HAP-1 (cell line): ENCODE measurements at regions not wholly inside any gene's neighbourhood (a gene's known extent, or its start where the extent isn't known, plus 50 kb on each side); places are given as distances from the start of the nearest gene placed in this dataset.

Experiments used
- DNase-seq, 2 experiments: peaks; one replicate each; pipeline ENCODE4 v3.0.0-alpha.2; 2016 to 2020; ENCODE audit warnings: low spot score in 2 of 2
- H3K27me3 ChIP-seq: fragments of 250-450 bp; sonication (Bioruptor Pico); 2 replicates; pipeline ENCODE4 v1.5.1; 2020; ENCODE audit warnings: low read depth, mild to moderate bottlenecking, moderate library complexity
- H3K36me3 ChIP-seq: fragments of 250-450 bp; sonication (Bioruptor Pico); replicated peaks from 2 replicates; pipeline ENCODE4 v1.5.1; 2020; ENCODE audit warnings: mild to moderate bottlenecking
- H3K4me1 ChIP-seq: fragments of 250-450 bp; sonication (Bioruptor Pico); 2 replicates; pipeline ENCODE4 v1.5.1; 2020; ENCODE audit warnings: mild to moderate bottlenecking
- H3K4me3 ChIP-seq: fragments of 250-450 bp; sonication (Bioruptor Pico); 2 replicates; pipeline ENCODE4 v1.5.1; 2020; ENCODE audit warnings: mild to moderate bottlenecking, moderate library complexity
- H3K9me3 ChIP-seq: fragments of 250-450 bp; sonication (Bioruptor Pico); 2 replicates; pipeline ENCODE4 v1.5.1; 2020; ENCODE audit warnings: mild to moderate bottlenecking, moderate library complexity
- in situ Hi-C: fragments of 300-500 bp; cut with MboI; formaldehyde crosslinking; loops from 3 replicates; pipeline ENCODE4 v1.14.3; 2020; ENCODE audit warnings: low sequenced_read_pairs, inconsistent platforms, mixed read lengths

GRCh38 chr12:91922139-91922538, 223.5 kb downstream of the BTG1 start:
- in situ Hi-C loops, result no loop called here
- H3K4me1 ChIP-seq, result no peaks in the 10 kb centered on the region
- no peaks in the 10 kb centered on the region for H3K9me3 ChIP-seq
- DNase-seq, result no peak
- no peak overlapping the region for H3K4me3 ChIP-seq
- H3K36me3 ChIP-seq, result no peaks in the 10 kb centered on the region
- H3K27me3 ChIP-seq, result no peaks in the 10 kb centered on the region

GRCh38 chr12:91921555-91921954, 224.1 kb downstream of the BTG1 start:
- Histone ChIP-seq H3K27me3 (no peaks in the 10 kb centered on the region), H3K4me1 (no peaks in the 10 kb centered on the region), H3K4me3 (no peak overlapping the region), H3K36me3 (no peaks in the 10 kb centered on the region), H3K9me3 (no peaks in the 10 kb centered on the region)
- in situ Hi-C loops, result no loop called here
- no peak for DNase-seq

GRCh38 chr12:91920741-91921140, 224.9 kb downstream of the BTG1 start:
- Histone ChIP-seq H3K27me3 (no peaks in the 10 kb centered on the region), H3K4me1 (no peaks in the 10 kb centered on the region), H3K9me3 (no peaks in the 10 kb centered on the region), H3K36me3 (no peaks in the 10 kb centered on the region), H3K4me3 (no peak overlapping the region)
- in situ Hi-C loops, result no loop called here
- no peak for DNase-seq

DNA sequence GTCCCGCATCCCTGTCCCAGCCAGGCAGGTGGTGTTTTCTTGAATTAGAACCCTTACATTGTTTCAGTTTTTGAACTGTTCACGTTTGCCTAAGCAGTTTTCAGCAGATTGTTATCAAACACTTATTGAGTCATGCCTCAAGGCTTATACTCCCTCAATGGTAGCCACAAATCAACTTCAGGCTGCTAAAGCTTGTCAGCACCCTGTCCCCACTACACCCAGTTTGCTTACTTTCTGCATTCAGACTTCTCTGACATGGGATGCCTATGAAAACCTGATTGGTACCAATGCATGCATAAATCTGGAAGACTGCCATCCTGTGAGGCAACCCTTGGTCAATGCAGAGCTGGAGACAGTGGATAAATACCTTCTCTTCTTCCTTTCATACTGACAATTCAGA, 225.4 kb downstream of the BTG1 start:
- Histone ChIP-seq H3K36me3 (no peaks in the 10 kb centered on the region), H3K4me1 (no peaks in the 10 kb centered on the region), H3K9me3 (no peaks in the 10 kb centered on the region), H3K27me3 (no peaks in the 10 kb centered on the region), H3K4me3 (no peak overlapping the region)
- no peak for DNase-seq
- in situ Hi-C loops, result no loop called here

GRCh38 chr12:91918431-91918830, 227.2 kb downstream of the BTG1 start:
- Histone ChIP-seq H3K36me3 (no peaks in the 10 kb centered on the region), H3K4me1 (peaks cover 8% of the 10 kb centered on the region), H3K27me3 (no peaks in the 10 kb centered on the region), H3K4me3 (no peak overlapping the region), H3K9me3 (no peaks in the 10 kb centered on the region)
- DNase-seq, result no peak
- in situ Hi-C loops, result no loop called here

DNA sequence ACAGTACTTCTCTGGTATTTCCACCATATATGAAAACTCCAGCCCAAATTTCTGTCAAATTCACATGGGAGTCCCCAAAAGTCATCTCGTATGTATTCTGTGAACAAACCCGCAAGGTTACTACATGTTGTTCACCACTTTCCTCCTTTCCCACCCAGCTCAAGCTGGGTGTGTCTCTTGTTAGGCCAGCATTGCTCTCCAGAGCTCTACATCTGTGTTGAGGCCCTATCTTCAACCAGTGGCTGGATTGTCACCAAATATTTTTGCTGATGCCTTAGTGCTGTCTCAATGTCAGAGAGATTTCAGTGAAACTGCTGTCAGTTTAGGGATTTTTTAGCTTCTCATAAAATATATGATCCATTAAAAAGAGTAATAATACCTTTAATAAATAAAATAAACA, 230.9 kb downstream of the BTG1 start:
- Histone ChIP-seq H3K4me1 (peaks cover 8% of the 10 kb centered on the region), H3K36me3 (no peaks in the 10 kb centered on the region), H3K27me3 (no peaks in the 10 kb centered on the region), H3K9me3 (no peaks in the 10 kb centered on the region), H3K4me3 (no peak overlapping the region)
- in situ Hi-C loops, result no loop called here
- no peak for DNase-seq

DNA sequence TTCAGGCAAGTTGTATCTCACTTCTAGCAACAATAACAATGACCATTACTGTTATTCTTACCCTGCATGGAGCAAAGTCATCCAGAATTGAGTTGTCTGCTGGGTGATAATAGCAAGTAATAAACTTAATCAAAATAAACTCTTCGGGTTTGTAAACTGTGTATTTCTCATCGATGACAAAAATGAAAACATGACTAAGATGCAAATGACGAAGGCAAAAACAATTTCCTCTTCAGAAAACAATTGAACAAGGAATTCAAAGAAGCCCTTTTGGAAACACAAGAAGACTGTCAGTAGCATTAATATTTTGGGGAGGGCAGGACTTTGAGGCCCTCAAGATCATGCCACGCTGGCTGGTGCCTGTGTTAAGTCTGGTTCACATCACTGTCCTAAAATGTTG, 232.0 kb downstream of the BTG1 start:
- Histone ChIP-seq H3K27me3 (no peaks in the 10 kb centered on the region), H3K36me3 (no peaks in the 10 kb centered on the region), H3K9me3 (no peaks in the 10 kb centered on the region), H3K4me3 (no peak overlapping the region), H3K4me1 (peaks cover 8% of the 10 kb centered on the region)
- in situ Hi-C loops, result no loop called here
- DNase-seq, result no peak

DNA sequence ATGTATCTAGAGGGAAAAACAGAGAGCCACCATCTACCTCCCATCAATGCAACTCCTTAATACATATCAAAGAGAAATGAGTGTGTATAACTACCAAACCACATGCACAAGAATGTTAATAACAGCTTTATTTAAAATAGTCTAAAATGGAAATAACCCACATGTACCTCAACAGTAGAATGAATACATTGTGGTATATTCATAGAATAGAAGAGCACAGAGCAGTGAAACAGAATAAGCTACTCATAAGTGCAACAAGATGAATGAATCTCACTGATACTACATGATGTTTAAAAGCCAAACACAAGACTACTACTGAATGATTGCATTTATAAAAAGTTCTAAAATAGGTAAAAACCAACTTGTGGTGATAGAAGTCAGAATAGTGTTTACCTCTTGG, 232.5 kb downstream of the BTG1 start:
- no peak for DNase-seq
- Histone ChIP-seq H3K9me3 (no peaks in the 10 kb centered on the region), H3K36me3 (no peaks in the 10 kb centered on the region), H3K4me3 (no peak overlapping the region), H3K27me3 (no peaks in the 10 kb centered on the region), H3K4me1 (peaks cover 8% of the 10 kb centered on the region)
- in situ Hi-C loops, result no loop called here

DNA sequence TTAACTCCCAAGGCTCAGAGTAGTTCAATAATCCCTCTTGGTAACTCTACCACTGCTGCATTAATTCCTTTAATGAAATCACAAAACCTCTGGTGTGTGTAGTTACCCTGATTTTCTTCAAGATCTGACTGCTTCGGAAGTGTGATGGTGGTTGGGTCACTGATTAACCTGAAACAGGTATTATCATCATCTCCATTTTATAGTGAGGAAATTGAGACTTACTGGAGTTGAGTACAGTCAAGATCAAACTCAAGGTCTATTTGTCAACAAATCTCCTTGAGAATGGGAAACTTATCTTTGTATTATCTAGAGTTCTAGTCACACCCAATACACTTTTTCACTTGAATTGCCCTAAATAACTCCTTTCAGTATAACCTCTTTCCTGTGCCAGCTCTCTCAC, 233.5 kb downstream of the BTG1 start:
- H3K27me3 ChIP-seq, result no peaks in the 10 kb centered on the region
- in situ Hi-C loops, result no loop called here

DNA sequence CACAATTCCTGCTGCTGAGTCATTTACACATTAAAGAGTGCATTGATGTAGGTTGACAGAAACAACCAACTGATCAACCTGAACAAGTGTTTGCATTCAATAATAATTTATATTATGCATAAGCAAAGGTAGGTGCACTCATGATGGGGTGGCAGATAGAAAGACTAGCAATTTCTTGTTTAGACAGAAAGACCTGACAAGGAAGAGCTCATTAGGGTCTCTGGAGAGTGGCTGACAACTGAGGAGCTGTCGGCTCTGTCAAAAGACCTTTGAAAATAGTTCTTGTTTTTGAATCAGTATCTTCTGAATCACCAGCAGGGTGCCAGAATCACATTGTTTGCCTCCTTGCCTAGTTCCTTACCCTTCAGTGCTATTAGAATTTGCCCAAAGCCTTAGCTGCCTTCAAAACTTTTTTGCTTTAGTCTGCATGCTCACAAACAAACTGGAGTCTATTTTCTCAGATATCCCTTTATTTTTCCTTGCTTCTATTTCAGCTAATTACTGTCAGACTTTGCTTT, 234.7 kb downstream of the BTG1 start:
- in situ Hi-C loops, result no loop called here
- H3K27me3 ChIP-seq, result no peaks in the 10 kb centered on the region
- H3K4me1 ChIP-seq, result peaks cover 8% of the 10 kb centered on the region
- H3K4me3 ChIP-seq, result no peak overlapping the region
- no peak for DNase-seq
- H3K9me3 ChIP-seq, result no peaks in the 10 kb centered on the region
- no peaks in the 10 kb centered on the region for H3K36me3 ChIP-seq

More for the DNA sequence above, 233.5 kb downstream of the BTG1 start:
- Histone ChIP-seq H3K4me1 (peaks cover 8% of the 10 kb centered on the region), H3K4me3 (no peak overlapping the region), H3K9me3 (no peaks in the 10 kb centered on the region), H3K36me3 (no peaks in the 10 kb centered on the region)
- no peak for DNase-seq

DNA sequence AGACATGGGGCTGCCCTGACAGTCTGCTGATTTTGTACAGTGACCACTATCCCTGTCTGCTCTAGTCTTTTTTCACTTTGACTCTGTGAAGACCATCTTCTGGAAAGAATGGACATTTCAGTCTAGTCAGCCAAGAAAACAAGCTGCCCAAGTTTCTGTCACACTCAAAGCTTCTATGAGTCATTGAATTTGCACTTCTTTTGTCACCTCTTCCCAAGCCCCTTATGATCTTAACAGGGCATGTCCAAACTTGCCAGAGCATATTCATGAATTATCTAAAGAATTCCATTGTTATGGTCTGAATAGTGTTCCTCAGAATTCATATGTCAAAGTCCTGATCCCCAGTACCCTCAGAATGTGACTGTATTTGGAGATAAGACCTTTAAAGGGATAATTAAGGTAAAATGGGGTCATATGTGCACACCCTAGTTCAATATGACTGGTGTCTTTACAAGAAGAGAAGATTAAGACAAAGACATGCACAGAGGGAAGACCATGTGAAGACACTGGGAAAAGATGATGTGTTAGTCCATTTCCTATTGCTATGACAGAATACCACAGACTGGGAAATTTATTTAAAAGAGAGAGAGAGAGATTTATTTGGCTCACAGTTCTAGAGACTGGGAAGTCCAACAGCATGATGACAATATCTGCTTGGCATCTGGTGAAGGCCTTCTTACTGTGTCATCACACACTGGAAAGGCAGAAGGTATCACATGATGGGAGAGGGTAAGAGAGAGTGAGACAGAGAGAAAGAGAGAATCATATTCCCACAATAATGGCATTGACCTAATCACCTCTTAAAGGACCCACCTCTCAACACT, 242.6 kb downstream of the BTG1 start:
- peak; percentile 36 to 80 for DNase-seq
- Histone ChIP-seq H3K9me3 (no peaks in the 10 kb centered on the region), H3K36me3 (no peaks in the 10 kb centered on the region), H3K4me1 (peaks cover 10% of the 10 kb centered on the region), H3K4me3 (no peak overlapping the region), H3K27me3 (no peaks in the 10 kb centered on the region)
- in situ Hi-C loops, result no loop called here

GRCh38 chr12:91901381-91902074, 244.1 kb downstream of the BTG1 start:
- Histone ChIP-seq H3K4me1 (peaks cover 10% of the 10 kb centered on the region), H3K27me3 (no peaks in the 10 kb centered on the region), H3K36me3 (no peaks in the 10 kb centered on the region), H3K9me3 (no peaks in the 10 kb centered on the region), H3K4me3 (no peak overlapping the region)
- no peak for DNase-seq
- in situ Hi-C loops, result no loop called here

DNA sequence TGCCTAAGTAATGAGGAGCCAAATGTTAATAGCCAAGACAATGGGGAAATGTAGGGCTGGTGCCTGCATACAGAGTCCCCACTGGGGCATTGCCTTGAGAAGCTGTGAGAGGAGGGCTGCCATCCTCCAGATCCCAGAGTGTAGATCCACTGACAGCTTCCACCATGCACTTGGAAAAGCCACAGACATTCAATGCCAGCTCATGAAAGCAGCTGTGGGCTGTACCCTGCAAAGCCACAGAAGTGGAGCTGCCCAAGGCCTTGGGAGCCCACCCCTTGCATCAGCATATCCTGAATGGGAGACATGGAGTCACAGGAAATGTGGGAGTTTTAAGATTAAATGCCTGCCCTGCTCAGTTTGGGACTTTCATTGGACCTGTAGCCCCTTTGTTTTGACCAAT, 244.7 kb downstream of the BTG1 start:
- Histone ChIP-seq H3K9me3 (no peaks in the 10 kb centered on the region), H3K27me3 (no peaks in the 10 kb centered on the region), H3K36me3 (no peaks in the 10 kb centered on the region), H3K4me3 (no peak overlapping the region), H3K4me1 (peaks cover 10% of the 10 kb centered on the region)
- in situ Hi-C loops, result no loop called here
- no peak for DNase-seq

DNA sequence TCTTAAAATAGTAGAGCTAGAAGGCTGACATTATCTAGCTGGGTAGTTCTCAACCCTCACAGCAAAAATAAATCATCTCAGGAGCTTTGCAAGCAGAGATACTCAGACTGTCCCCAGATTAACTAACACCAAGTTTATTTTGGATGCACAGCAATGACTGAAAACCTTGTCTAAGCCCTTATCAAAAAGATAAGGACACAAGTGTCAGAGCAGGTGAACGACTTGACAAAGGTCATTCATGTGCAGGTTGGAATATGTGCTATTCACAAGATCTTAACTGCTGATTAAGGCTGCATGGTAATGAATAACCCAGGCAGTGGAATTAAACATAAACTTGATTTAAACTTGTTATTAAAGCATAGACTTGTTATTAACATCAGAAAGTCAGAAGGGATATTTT, 246.6 kb downstream of the BTG1 start:
- in situ Hi-C loops, result no loop called here

More for the DNA sequence above, 246.6 kb downstream of the BTG1 start:
- DNase-seq, result no peak
- no peaks in the 10 kb centered on the region for H3K9me3 ChIP-seq
- peaks cover 10% of the 10 kb centered on the region for H3K4me1 ChIP-seq
- no peak overlapping the region for H3K4me3 ChIP-seq
- no peaks in the 10 kb centered on the region for H3K36me3 ChIP-seq
- no peaks in the 10 kb centered on the region for H3K27me3 ChIP-seq
